IPS-20b (cell line): ENCODE measurements at regions not wholly inside any gene's neighbourhood (a gene's known extent, or its start where the extent isn't known, plus 50 kb on each side); places are given as distances from the start of the nearest gene placed in this dataset.
"Not testable (repeated sequence)": the region's sequence is repeated elsewhere in the genome, so short reads cannot be mapped to it uniquely, and the experiment has no call there.

ENCODE experiments used
- H3K27ac ChIP-seq: one replicate; pipeline ENCODE4 v1.5.1; 2013; ENCODE audit warnings: low read length
- H3K27me3 ChIP-seq: 2 replicates; pipeline ENCODE4 v1.6.1; 2013; ENCODE audit warnings: mild to moderate bottlenecking, low read length, inconsistent platforms; ENCODE audit not compliant: insufficient read depth
- H3K36me3 ChIP-seq: 2 replicates; pipeline ENCODE4 v1.6.1; 2013; ENCODE audit warnings: low read depth, mild to moderate bottlenecking, inconsistent platforms, low read length, moderate library complexity; ENCODE audit not compliant: insufficient read depth
- H3K4me1 ChIP-seq: 2 replicates; pipeline ENCODE4 v1.6.1; 2013; ENCODE audit warnings: mild to moderate bottlenecking, control low read depth, inconsistent platforms, low read length, moderate library complexity; ENCODE audit not compliant: insufficient read depth
- H3K4me3 ChIP-seq: 2 replicates; pipeline ENCODE4 v1.5.1; 2013; ENCODE audit warnings: mild to moderate bottlenecking, low read length, inconsistent platforms
- H3K9ac ChIP-seq: 2 replicates; pipeline ENCODE4 v1.6.1; 2013; ENCODE audit warnings: low read depth, mild to moderate bottlenecking, inconsistent platforms, low read length, moderate library complexity
- H3K9me3 ChIP-seq: 2 replicates; pipeline ENCODE4 v1.6.1; 2013; ENCODE audit warnings: mild to moderate bottlenecking, low read depth, low read length, inconsistent platforms; ENCODE audit not compliant: insufficient read depth

GRCh38 chr11:49442669-49443068, 234.3 kb upstream of the FOLH1 start:
- Histone ChIP-seq H3K36me3 (no peaks in the 10 kb centered on the region), H3K4me1 (no peaks in the 10 kb centered on the region; the same call in 1 of the 2 replicates), H3K27me3 (no peaks in the 10 kb centered on the region), H3K9ac (no peak overlapping the region), H3K4me3 (no peak overlapping the region), H3K9me3 (peaks cover 6% of the 10 kb centered on the region; the same call in 1 of the 2 replicates), H3K27ac (no peak overlapping the region)

GRCh38 chr11:49439901-49440300, 231.5 kb upstream of the FOLH1 start:
- H3K27me3 ChIP-seq, H3K27ac ChIP-seq, H3K9ac ChIP-seq, H3K36me3 ChIP-seq, H3K4me3 ChIP-seq, H3K4me1 ChIP-seq, H3K9me3 ChIP-seq: not testable (repeated sequence)

GRCh38 chr11:49434308-49434707, 225.9 kb upstream of the FOLH1 start:
- H3K9ac ChIP-seq, H3K27me3 ChIP-seq, H3K27ac ChIP-seq, H3K9me3 ChIP-seq, H3K4me1 ChIP-seq, H3K36me3 ChIP-seq, H3K4me3 ChIP-seq: not testable (repeated sequence)

- Histone ChIP-seq H3K36me3 (no peaks in the 10 kb centered on the region), H3K9me3 (peaks cover 9% of the 10 kb centered on the region; the same call in 1 of the 2 replicates), H3K27me3 (no peaks in the 10 kb centered on the region)
Measured at GRCh38 chr11:49432242-49432848, 223.9 kb upstream of the FOLH1 start.

DNA sequence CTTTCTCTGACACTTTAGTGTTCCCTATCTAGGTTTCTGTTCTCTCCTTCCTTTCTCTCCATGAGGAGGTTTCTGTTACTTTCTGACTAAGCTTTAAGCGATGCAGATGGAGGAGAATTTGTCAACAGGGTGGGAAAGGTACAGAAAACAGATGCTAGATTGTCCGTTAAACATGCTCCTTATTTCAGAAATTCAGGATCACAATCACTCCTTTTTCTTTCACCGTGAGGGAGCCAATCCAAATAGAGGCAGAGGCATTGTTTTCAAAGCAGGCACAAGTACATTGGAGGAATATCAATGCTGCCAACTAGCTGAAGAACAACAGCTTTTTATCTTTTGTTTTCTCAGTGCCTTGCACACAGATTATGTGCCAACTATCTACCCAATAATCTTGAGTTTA, 215.7 kb upstream of the FOLH1 start:
- H3K36me3 ChIP-seq = no peaks in the 10 kb centered on the region
- H3K9ac ChIP-seq = no peak overlapping the region
- peaks cover 9% of the 10 kb centered on the region; the same call in 1 of the 2 replicates for H3K9me3 ChIP-seq
- no peaks in the 10 kb centered on the region for H3K4me1 ChIP-seq
- H3K27ac ChIP-seq = no peak overlapping the region
- no peak overlapping the region for H3K4me3 ChIP-seq
- H3K27me3 ChIP-seq = no peaks in the 10 kb centered on the region

More at GRCh38 chr11:49432242-49432848, 223.9 kb upstream of the FOLH1 start:
- Histone ChIP-seq H3K27ac (no peak overlapping the region), H3K9ac (no peak overlapping the region), H3K4me3 (no peak overlapping the region), H3K4me1 (peaks cover 2% of the 10 kb centered on the region; the same call in 1 of the 2 replicates)

DNA sequence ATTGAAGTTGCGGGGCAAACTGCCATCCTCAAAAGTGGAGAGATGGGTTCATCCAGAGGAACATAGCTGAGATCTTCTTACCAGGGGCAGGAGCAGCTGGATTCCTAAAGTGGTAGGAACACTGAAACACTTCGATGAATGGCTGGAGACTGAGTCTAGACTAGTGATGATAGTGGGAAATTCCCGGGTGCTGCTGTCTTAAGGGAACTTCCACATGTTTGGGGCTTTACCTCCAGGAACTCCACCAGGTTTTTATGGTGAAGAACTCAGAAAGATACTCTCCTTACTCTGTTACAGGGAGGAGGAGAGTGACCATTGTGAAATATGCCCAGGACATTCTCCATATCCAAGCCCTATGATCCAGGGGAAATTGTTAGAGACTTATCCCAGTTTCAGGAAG, 210.5 kb upstream of the FOLH1 start:
- not testable (repeated sequence) for H3K36me3 ChIP-seq, H3K27me3 ChIP-seq, H3K4me1 ChIP-seq, H3K9ac ChIP-seq, H3K9me3 ChIP-seq, H3K4me3 ChIP-seq, H3K27ac ChIP-seq

- Histone ChIP-seq H3K9me3 (no peaks in the 10 kb centered on the region), H3K27me3 (no peaks in the 10 kb centered on the region), H3K4me3 (no peak overlapping the region), H3K9ac (no peak overlapping the region), H3K36me3 (no peaks in the 10 kb centered on the region), H3K27ac (no peak overlapping the region), H3K4me1 (no peaks in the 10 kb centered on the region)
Measured at GRCh38 chr11:49405743-49406142, 197.3 kb upstream of the FOLH1 start.

- H3K36me3 ChIP-seq, H3K27ac ChIP-seq, H3K27me3 ChIP-seq, H3K4me3 ChIP-seq, H3K9me3 ChIP-seq, H3K9ac ChIP-seq, H3K4me1 ChIP-seq: not testable (repeated sequence)
Measured at GRCh38 chr11:49395789-49396188, 187.4 kb upstream of the FOLH1 start.

- H3K36me3 ChIP-seq, H3K9me3 ChIP-seq, H3K27me3 ChIP-seq, H3K4me3 ChIP-seq, H3K4me1 ChIP-seq, H3K27ac ChIP-seq, H3K9ac ChIP-seq: not testable (repeated sequence)
Measured at GRCh38 chr11:49390362-49390761, 182.0 kb upstream of the FOLH1 start.

- H3K9ac ChIP-seq, H3K9me3 ChIP-seq, H3K27me3 ChIP-seq, H3K4me3 ChIP-seq, H3K4me1 ChIP-seq, H3K36me3 ChIP-seq, H3K27ac ChIP-seq: not testable (repeated sequence)
Measured at GRCh38 chr11:49389149-49389548, 180.7 kb upstream of the FOLH1 start.

- not testable (repeated sequence) for H3K4me1 ChIP-seq, H3K27ac ChIP-seq, H3K4me3 ChIP-seq, H3K9ac ChIP-seq, H3K27me3 ChIP-seq, H3K36me3 ChIP-seq, H3K9me3 ChIP-seq
Measured at GRCh38 chr11:49384371-49384770, 176.0 kb upstream of the FOLH1 start.

DNA sequence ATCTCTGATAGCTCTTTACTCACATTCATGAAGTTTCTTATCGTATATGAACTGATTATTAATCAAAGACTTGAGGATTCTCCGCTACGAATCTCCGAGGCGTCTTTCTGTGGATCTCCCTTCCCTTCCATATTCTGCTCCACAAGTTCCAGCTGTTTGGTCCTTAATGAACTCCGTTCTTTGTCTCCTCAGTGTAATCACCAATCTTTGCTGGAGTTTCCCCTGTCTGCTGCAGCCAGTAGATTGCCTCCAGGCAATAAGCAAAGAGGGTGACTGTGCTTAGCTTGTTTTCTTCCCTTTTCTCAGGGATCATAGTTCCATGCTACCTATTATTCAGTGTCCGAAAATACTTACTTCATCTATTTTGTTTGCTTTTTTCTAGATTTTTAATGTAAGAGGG, 169.6 kb upstream of the FOLH1 start:
- peaks cover 5% of the 10 kb centered on the region; the same call in 1 of the 2 replicates for H3K4me1 ChIP-seq
- no peaks in the 10 kb centered on the region for H3K9me3 ChIP-seq
- H3K36me3 ChIP-seq = no peaks in the 10 kb centered on the region
- no peak overlapping the region for H3K9ac ChIP-seq
- no peaks in the 10 kb centered on the region for H3K27me3 ChIP-seq
- H3K27ac ChIP-seq = no peak overlapping the region
- H3K4me3 ChIP-seq = no peak overlapping the region

- H3K4me1 ChIP-seq, H3K4me3 ChIP-seq, H3K27ac ChIP-seq, H3K9ac ChIP-seq, H3K36me3 ChIP-seq, H3K9me3 ChIP-seq, H3K27me3 ChIP-seq: not testable (repeated sequence)
Measured at GRCh38 chr11:49373866-49374265, 165.5 kb upstream of the FOLH1 start.
